ENCODE measurements at regions not wholly inside any gene's neighbourhood (a gene's known extent, or its start where the extent isn't known, plus 50 kb on each side); places are given as distances from the start of the nearest gene placed in this dataset.

- Mint-ChIP-seq H3K4me3 (no peak overlapping the region), H3K27me3 (ENCODE audit: insufficient read depth, low read depth, poor library complexity) (peaks cover 6% of the 10 kb centered on the region), H3K4me1 (no peaks in the 10 kb centered on the region), H3K27ac (no peak overlapping the region), H3K9me3 (peaks cover 87% of the 10 kb centered on the region), H3K36me3 (ENCODE audit: low read depth) (peaks cover 24% of the 10 kb centered on the region)
- ATAC-seq (no peak), DNase-seq (ENCODE audit: low spot score) (no peak)
- Histone ChIP-seq H3K27ac (ENCODE audit: low read depth) (no peak overlapping the region), H3K27me3 (ENCODE audit: insufficient read depth) (no peaks in the 10 kb centered on the region), H3F3A (replicated peaks; ENCODE audit: low read depth) (no peaks in the 10 kb centered on the region), H3K79me2 (replicated peaks; ENCODE audit: insufficient read depth) (no peaks in the 10 kb centered on the region), H3K4me1 (ENCODE audit: insufficient read depth) (no peaks in the 10 kb centered on the region), H3K9me2 (ENCODE audit: insufficient read depth) (no peaks in the 10 kb centered on the region), H3K36me3 (ENCODE audit: insufficient read depth) (no peaks in the 10 kb centered on the region), H2AFZ (no peak overlapping the region), H4K20me1 (replicated peaks; ENCODE audit: insufficient read depth) (no peaks in the 10 kb centered on the region), H3K4me2 (no peak overlapping the region), H3K4me3 (no peak overlapping the region)
- TF ChIP-seq ZNF114 (CRISPR knock-in tag; IDR thresholded peaks at IDR 0.05) (no peak), EZH2 (IDR thresholded peaks at IDR 0.05; ENCODE audit: low read depth, unreplicated experiment) (no peak), POLR2AphosphoS5 (IDR thresholded peaks at IDR 0.05; ENCODE audit: low read depth) (no peak), STAT1 (IDR thresholded peaks at IDR 0.05; ENCODE audit: unreplicated experiment) (no peak), ZNF331 (CRISPR knock-in tag; IDR thresholded peaks at IDR 0.05; ENCODE audit: low read depth) (no peak), EZH2phosphoT487 (IDR thresholded peaks at IDR 0.05; ENCODE audit: unreplicated experiment) (no peak), CTCF (conservative IDR thresholded peaks at IDR 0.05; ENCODE audit: low read depth in 2 of 2) (no peak), ZNF462 (CRISPR knock-in tag; IDR thresholded peaks at IDR 0.05) (no peak), NANOG (IDR thresholded peaks at IDR 0.05; ENCODE audit: borderline replicate concordance) (no peak), CREB1 (CRISPR knock-in tag; IDR thresholded peaks at IDR 0.05; ENCODE audit: low read depth) (no peak), ETS1 (IDR thresholded peaks at IDR 0.05) (no peak), JUNB (IDR thresholded peaks at IDR 0.05; ENCODE audit: unreplicated experiment) (no peak), REST (IDR thresholded peaks at IDR 0.05; ENCODE audit: unreplicated experiment) (no peak)
Measured at GRCh38 chr20:29448806-29449470, 1808.5 kb upstream of the DEFB115 start.
